Astrocyte of the spinal cord (primary cell): ENCODE measurements at regions not wholly inside any gene's neighbourhood (a gene's known extent, or its start where the extent isn't known, plus 50 kb on each side); places are given as distances from the start of the nearest gene placed in this dataset.

ENCODE experiments used
- DNase-seq: peaks from one replicate; pipeline ENCODE4 v3.0.0; 2011; ENCODE audit warnings: low read depth, low spot score
- H3K4me3 ChIP-seq: 2 replicates; pipeline ENCODE4 v1.5.1; 2011; ENCODE audit warnings: low read depth, mild to moderate bottlenecking, low read length, moderate library complexity
- CTCF ChIP-seq: IDR thresholded peaks from 2 replicates; pipeline ENCODE4 v1.5.1; 2012; ENCODE audit warnings: low read depth, mild to moderate bottlenecking, low read length, inconsistent platforms
- in situ Hi-C: cut with HindIII; loops from 2 replicates; pipeline ENCODE4 v1.10.0; 2017; ENCODE audit warnings: low sequenced_read_pairs

- in situ Hi-C loops = no loop called here
- DNase-seq = no peak
- no peak for TF ChIP-seq CTCF
- no peak overlapping the region for H3K4me3 ChIP-seq
These were observed 487.3 kb upstream of the SPRED2 start for GRCh38 chr2:65919550-65920188.

DNA sequence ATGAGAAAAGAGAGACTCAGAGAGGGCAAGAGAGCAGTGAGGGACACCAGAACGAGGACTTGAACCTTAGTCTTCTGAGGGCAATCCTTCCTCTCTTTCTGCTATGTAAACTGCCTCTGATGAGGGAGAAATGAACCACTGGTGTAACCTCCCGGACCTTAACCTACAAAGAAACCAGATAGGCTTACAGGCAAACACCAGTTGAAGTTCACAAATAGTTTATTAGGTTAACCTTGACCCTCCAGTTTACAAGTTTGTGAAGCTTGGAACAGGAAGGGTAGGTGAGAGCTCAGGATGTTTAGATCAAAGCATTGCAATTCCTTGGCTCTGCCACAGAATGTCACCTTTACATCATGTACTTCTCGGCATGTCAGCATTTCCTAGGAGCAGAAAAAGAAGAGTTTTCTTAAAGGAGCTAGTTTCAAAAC is 486.4 kb upstream of the SPRED2 start:
- in situ Hi-C loops = no loop called here
- DNase-seq = no peak
- H3K4me3 ChIP-seq = no peak overlapping the region
- TF ChIP-seq CTCF = no peak

DNA sequence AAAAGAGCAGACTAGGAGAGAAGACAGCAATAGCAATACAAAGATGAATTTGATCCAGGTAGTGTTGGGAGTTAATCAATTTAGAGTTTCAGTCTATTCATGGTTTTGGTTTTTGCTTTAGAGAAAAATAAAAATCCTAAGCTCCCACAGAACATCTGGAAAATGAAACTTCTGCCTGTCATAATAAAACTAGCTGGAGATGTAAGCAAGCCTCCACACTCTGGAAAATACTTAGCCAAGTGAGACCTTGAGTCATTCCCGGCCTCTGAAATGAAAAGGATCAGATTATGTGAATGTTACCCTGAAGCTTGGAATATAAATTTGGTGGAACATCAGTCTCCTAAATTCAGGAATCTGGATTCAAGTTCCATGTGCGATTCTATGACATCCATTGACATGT is 485.6 kb upstream of the SPRED2 start:
- no peak overlapping the region for H3K4me3 ChIP-seq
- TF ChIP-seq CTCF = no peak
- no peak for DNase-seq
- in situ Hi-C loops = no loop called here

DNA sequence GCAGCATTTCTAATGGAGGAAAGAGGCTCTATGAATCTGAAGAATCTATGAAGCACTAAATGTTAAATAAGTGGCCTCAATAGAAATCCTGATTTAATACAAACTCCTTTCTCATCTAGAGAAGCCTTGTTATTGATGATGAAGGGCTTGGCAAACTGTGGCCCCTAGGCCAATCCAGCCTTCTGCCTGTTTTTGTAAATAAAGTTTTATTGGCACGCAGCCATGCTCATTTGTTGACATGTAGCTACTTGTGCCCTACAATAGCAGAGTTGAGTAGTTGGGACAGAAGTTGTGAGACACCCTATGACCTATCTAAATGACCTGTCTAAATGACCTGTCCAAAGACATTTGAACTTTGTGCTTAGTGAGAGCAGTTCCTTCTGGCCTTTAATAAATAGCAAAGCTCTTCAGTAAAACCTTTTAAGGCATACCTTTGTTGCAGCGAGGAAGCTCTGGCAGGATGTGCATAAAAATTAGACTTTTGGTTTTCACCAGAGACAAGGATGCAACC is 484.4 kb upstream of the SPRED2 start:
- in situ Hi-C loops = no loop called here
- DNase-seq = no peak
- TF ChIP-seq CTCF = no peak
- H3K4me3 ChIP-seq = no peak overlapping the region

DNA sequence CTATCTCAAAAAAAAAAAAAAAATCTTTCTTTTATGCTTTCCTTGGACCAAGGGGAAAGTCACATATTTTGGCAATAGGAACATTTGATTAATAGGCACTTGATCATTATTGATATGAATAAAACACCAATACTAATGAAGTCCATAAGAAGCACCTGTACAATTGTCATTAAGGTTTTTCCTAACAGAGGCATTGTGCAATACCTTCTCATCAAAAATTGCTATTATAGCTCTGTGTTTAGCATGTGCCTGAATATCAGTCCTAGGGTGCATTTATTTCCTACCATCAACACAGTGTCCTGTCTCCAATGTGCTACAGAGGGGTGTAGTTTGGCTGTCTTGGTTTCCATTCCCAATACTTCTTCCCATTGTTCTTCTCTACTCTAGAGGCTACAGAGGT is 483.8 kb upstream of the SPRED2 start:
- no peak for DNase-seq
- in situ Hi-C loops = no loop called here
- no peak overlapping the region for H3K4me3 ChIP-seq
- no peak for TF ChIP-seq CTCF

DNA sequence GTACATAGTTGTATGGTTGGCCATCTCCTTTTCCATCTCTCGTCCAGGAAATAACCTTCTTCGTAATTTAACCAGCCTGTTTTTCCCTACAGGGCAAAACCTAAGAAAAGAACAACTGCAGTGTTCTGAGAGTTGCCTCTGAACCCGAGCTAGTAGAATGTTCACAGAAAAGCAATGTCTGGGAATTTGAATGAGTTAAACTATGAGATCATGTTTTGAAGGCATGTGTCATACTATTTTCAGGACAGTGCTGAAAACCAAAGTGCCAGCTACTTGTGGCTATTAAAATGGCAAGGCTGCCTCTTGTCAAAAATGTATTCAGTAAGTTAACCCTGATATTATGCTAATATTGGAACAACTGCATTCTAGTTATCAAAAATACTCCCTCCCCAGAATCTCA is 482.9 kb upstream of the SPRED2 start:
- DNase-seq = no peak
- no peak overlapping the region for H3K4me3 ChIP-seq
- TF ChIP-seq CTCF = no peak
- in situ Hi-C loops = no loop called here
